A673 (cell line): ENCODE measurements at regions not wholly inside any gene's neighbourhood (a gene's known extent, or its start where the extent isn't known, plus 50 kb on each side); places are given as distances from the start of the nearest gene placed in this dataset.

Experiments
- BruUV-seq: library from RNA; stranded (reverse); fragments of 400-500 nt; replicated peaks from 2 replicates; lab custom pipeline; 2021; lab: Mats Ljungman, UMichigan
- CTCF ChIA-PET: fragments of 300-600 bp; sonication (Branson Sonifier 250); formaldehyde crosslinking; loops from one replicate; lab custom pipeline; 2022; ENCODE audit warnings: antibody characterized with exemption; lab: Charles Lee
- POLR2A ChIA-PET: fragments of 300-600 bp; sonication (Branson Sonifier 250); formaldehyde crosslinking; loops from one replicate; lab custom pipeline; 2022; ENCODE audit warnings: antibody characterized with exemption; ENCODE audit not compliant: low non-redundant PET; lab: Charles Lee
- DNase-seq: peaks from one replicate; pipeline ENCODE4 v3.0.0-alpha.2; 2015; ENCODE audit warnings: low spot score
- H3K27ac ChIP-seq: fragments of 200-600 bp; sonication (generic); 2 replicates; pipeline ENCODE4 v1.5.1; 2016; ENCODE audit warnings: mixed run types, low read depth, mild to moderate bottlenecking, mixed read lengths, antibody characterized with exemption, low read length; ENCODE audit not compliant: poor library complexity, severe bottlenecking
- H3K27me3 ChIP-seq: fragments of 200-600 bp; sonication (generic); replicated peaks from 2 replicates; pipeline ENCODE4 v1.6.1; 2017; ENCODE audit warnings: mixed run types, low read depth, mild to moderate bottlenecking, mixed read lengths, antibody characterized with exemption, low read length; ENCODE audit not compliant: insufficient read depth, poor library complexity
- H3K36me3 ChIP-seq: fragments of 200-600 bp; sonication (generic); 2 replicates; pipeline ENCODE4 v1.6.1; 2016; ENCODE audit warnings: mixed run types, mild to moderate bottlenecking, mixed read lengths, antibody characterized with exemption, low read length; ENCODE audit not compliant: insufficient read depth, poor library complexity, severe bottlenecking
- H3K4me1 ChIP-seq: fragments of 200-600 bp; sonication (generic); 2 replicates; pipeline ENCODE4 v1.6.1; 2017; ENCODE audit warnings: mixed run types, mild to moderate bottlenecking, mixed read lengths, antibody characterized with exemption, low read length; ENCODE audit not compliant: insufficient read depth, poor library complexity, severe bottlenecking
- H3K4me3 ChIP-seq: fragments of 200-600 bp; sonication (generic); 2 replicates; pipeline ENCODE4 v1.5.1; 2016; ENCODE audit warnings: low read depth, mixed run types, mild to moderate bottlenecking, mixed read lengths, low read length; ENCODE audit not compliant: poor library complexity, severe bottlenecking
- H3K9me3 ChIP-seq: fragments of 200-600 bp; sonication (generic); 2 replicates; pipeline ENCODE4 v1.6.1; 2016; ENCODE audit warnings: mixed run types, low read depth, mild to moderate bottlenecking, mixed read lengths, antibody characterized with exemption, low read length; ENCODE audit not compliant: poor library complexity, severe bottlenecking
- CTCF ChIP-seq: fragments of 300-800, 200-600 bp; sonication (generic); conservative IDR thresholded peaks from 2 replicates; pipeline ENCODE4 v1.5.1; 2017; ENCODE audit warnings: low read depth, mild to moderate bottlenecking, antibody characterized with exemption, low read length, moderate library complexity, mixed read lengths
- EZH2 ChIP-seq: fragments of 200-600 bp; sonication (generic); IDR thresholded peaks from 2 replicates; pipeline ENCODE4 v1.6.1; 2017; ENCODE audit warnings: borderline replicate concordance, low read depth, mild to moderate bottlenecking, mixed read lengths, antibody characterized with exemption, low read length; ENCODE audit not compliant: poor library complexity, severe bottlenecking
- intact Hi-C: fragments of 100-400 bp; cut with micrococcal nuclease; formaldehyde crosslinking; loops from one replicate; pipeline ENCODE4 v1.10.0; 2022; ENCODE audit not compliant: unreplicated experiment

GRCh38 chr5:12367973-12368372, 463.7 kb upstream of the CTNND2 start:
- intact Hi-C loops, result no loop called here
- POLR2A ChIA-PET, result no interaction called here
- no peak for TF ChIP-seq EZH2
- TF ChIP-seq CTCF, result no peak
- no TSS peak for BruUV-seq
- CTCF ChIA-PET, result no interaction called here
- Histone ChIP-seq H3K4me1 (no peaks in the 10 kb centered on the region), H3K9me3 (peaks cover 36% of the 10 kb centered on the region), H3K36me3 (no peaks in the 10 kb centered on the region), H3K4me3 (no peak overlapping the region), H3K27me3 (no peaks in the 10 kb centered on the region), H3K27ac (no peak overlapping the region)
- DNase-seq, result no peak

GRCh38 chr5:12360218-12360617, 456.0 kb upstream of the CTNND2 start:
- BruUV-seq, result no TSS peak
- Histone ChIP-seq H3K36me3 (no peaks in the 10 kb centered on the region), H3K9me3 (peaks cover 27% of the 10 kb centered on the region), H3K4me1 (no peaks in the 10 kb centered on the region), H3K27me3 (no peaks in the 10 kb centered on the region), H3K27ac (no peak overlapping the region), H3K4me3 (no peak overlapping the region)
- no peak for DNase-seq
- CTCF ChIA-PET, result no interaction called here
- intact Hi-C loops, result no loop called here
- TF ChIP-seq EZH2 (no peak), CTCF (no peak)
- POLR2A ChIA-PET, result no interaction called here

GRCh38 chr5:12358371-12359090, 454.3 kb upstream of the CTNND2 start:
- no TSS peak for BruUV-seq
- Histone ChIP-seq H3K4me3 (no peak overlapping the region), H3K27ac (no peak overlapping the region), H3K27me3 (no peaks in the 10 kb centered on the region), H3K4me1 (no peaks in the 10 kb centered on the region), H3K9me3 (peaks cover 35% of the 10 kb centered on the region), H3K36me3 (no peaks in the 10 kb centered on the region)
- CTCF ChIA-PET, result no interaction called here
- intact Hi-C loops, result no loop called here
- TF ChIP-seq CTCF (no peak), EZH2 (no peak)
- DNase-seq, result no peak
- POLR2A ChIA-PET, result no interaction called here
